IMR-90 (cell line): ENCODE measurements at regions not wholly inside any gene's neighbourhood (a gene's known extent, or its start where the extent isn't known, plus 50 kb on each side); places are given as distances from the start of the nearest gene placed in this dataset.

Source experiments
- ATAC-seq: fragments of 200-7000 bp; cut with Tn5 transposase; 2 replicates; pipeline ENCODE4 v1.9.1; 2020; ENCODE audit warnings: low read depth, mild to moderate bottlenecking, moderate library complexity
- BruUV-seq: library from RNA; stranded (reverse); fragments of 400-500 nt; replicated peaks from 2 replicates; lab custom pipeline; 2021; lab: Mats Ljungman, UMichigan
- CTCF ChIA-PET: fragments of 300-600 bp; formaldehyde crosslinking; extraction: SDS; loops from one replicate; lab custom pipeline; 2021; ENCODE audit warnings: antibody characterized with exemption; lab: Yijun Ruan, JAX
- POLR2A ChIA-PET: fragments of 300-600 bp; sonication (Branson Sonifier 250); formaldehyde crosslinking; loops from one replicate; lab custom pipeline; 2022; ENCODE audit warnings: antibody characterized with exemption; ENCODE audit not compliant: unreplicated experiment; lab: Charles Lee
- DNase-seq: peaks from one replicate; pipeline ENCODE4 v3.0.0; 2013
- H2AFZ ChIP-seq: replicated peaks from 2 replicates; pipeline ENCODE3; 2013; ENCODE audit warnings: low read length, mild to moderate bottlenecking; ENCODE audit not compliant: poor library complexity
- H2AK5ac ChIP-seq: 2 replicates; pipeline ENCODE4 v1.6.1; 2013; ENCODE audit warnings: low read depth, low read length, inconsistent platforms
- H2AK9ac ChIP-seq: replicated peaks from 2 replicates; pipeline ENCODE3; 2013; ENCODE audit warnings: mild to moderate bottlenecking, low read depth, low read length, moderate library complexity; ENCODE audit not compliant: poor library complexity
- H2BK120ac ChIP-seq: 2 replicates; pipeline ENCODE4 v1.6.1; 2013; ENCODE audit warnings: low read depth, low read length, inconsistent platforms
- H2BK15ac ChIP-seq: 3 replicates; pipeline ENCODE4 v1.6.1; 2013; ENCODE audit warnings: low read depth, low read length, inconsistent platforms
- H2BK20ac ChIP-seq: 2 replicates; pipeline ENCODE4 v1.6.1; 2013; ENCODE audit warnings: low read depth, mild to moderate bottlenecking, inconsistent platforms, low read length, moderate library complexity
- H2BK5ac ChIP-seq: 2 replicates; pipeline ENCODE4 v1.6.1; 2013; ENCODE audit warnings: mild to moderate bottlenecking, low read depth, low read length, inconsistent platforms; ENCODE audit not compliant: poor library complexity, severe bottlenecking
- H3K14ac ChIP-seq: replicated peaks from 2 replicates; pipeline ENCODE4 v1.6.1; 2013; ENCODE audit warnings: low read depth, low read length, inconsistent platforms
- H3K18ac ChIP-seq: 2 replicates; pipeline ENCODE4 v1.6.1; 2013; ENCODE audit warnings: low read depth, low read length, control low read depth
- H3K23ac ChIP-seq: 2 replicates; pipeline ENCODE4 v1.6.1; 2013; ENCODE audit warnings: low read depth, low read length, inconsistent platforms
- H3K27ac ChIP-seq: 2 replicates; pipeline ENCODE4 v1.5.1; 2013; ENCODE audit warnings: mild to moderate bottlenecking, control low read depth, low read length; ENCODE audit not compliant: insufficient read depth
- H3K27me3 ChIP-seq: 2 replicates; pipeline ENCODE4 v1.6.1; 2013; ENCODE audit warnings: low read length; ENCODE audit not compliant: control insufficient read depth, insufficient read depth
- H3K36me3 ChIP-seq: 2 replicates; pipeline ENCODE4 v1.6.1; 2013; ENCODE audit warnings: low read length, mixed read lengths; ENCODE audit not compliant: control insufficient read depth, insufficient read depth
- H3K4ac ChIP-seq: 2 replicates; pipeline ENCODE4 v1.6.1; 2013; ENCODE audit warnings: low read depth, low read length, inconsistent platforms
- H3K4me1 ChIP-seq: 2 replicates; pipeline ENCODE4 v1.6.1; 2013; ENCODE audit warnings: low read length, mixed read lengths; ENCODE audit not compliant: control insufficient read depth, insufficient read depth
- H3K4me2 ChIP-seq: 2 replicates; pipeline ENCODE4 v1.6.1; 2013; ENCODE audit warnings: low read depth, mild to moderate bottlenecking, control low read depth, low read length, moderate library complexity
- H3K4me3 ChIP-seq: 2 replicates; pipeline ENCODE4 v1.5.1; 2013; ENCODE audit warnings: low read depth, mild to moderate bottlenecking, control low read depth, low read length, moderate library complexity; ENCODE audit not compliant: insufficient read depth
- H3K56ac ChIP-seq: 2 replicates; pipeline ENCODE4 v1.6.1; 2013; ENCODE audit warnings: low read length, inconsistent platforms; ENCODE audit not compliant: insufficient read depth; ENCODE audit errors: extremely low read depth
- H3K79me1 ChIP-seq, 2 experiments: 2 replicates each; pipeline ENCODE4 v1.6.1; 2013; ENCODE audit warnings: low read length in 2 of 2, inconsistent platforms in 1 of 2, low read depth in 1 of 2
- H3K9ac ChIP-seq: 2 replicates; pipeline ENCODE4 v1.6.1; 2013; ENCODE audit warnings: low read depth, low read length, control low read depth
- H3K9me1 ChIP-seq: 2 replicates; pipeline ENCODE4 v1.6.1; 2013; ENCODE audit warnings: low read length, inconsistent platforms; ENCODE audit not compliant: insufficient read depth
- H3K9me3 ChIP-seq: 2 replicates; pipeline ENCODE4 v1.6.1; 2013; ENCODE audit warnings: low read length; ENCODE audit not compliant: control insufficient read depth, insufficient read depth
- H4K20me1 ChIP-seq: 2 replicates; pipeline ENCODE4 v1.6.1; 2013; ENCODE audit warnings: low read length, inconsistent platforms; ENCODE audit not compliant: insufficient read depth
- H4K5ac ChIP-seq: 2 replicates; pipeline ENCODE4 v1.6.1; 2013; ENCODE audit warnings: mild to moderate bottlenecking, low read depth, low read length, control low read depth
- H4K8ac ChIP-seq, 2 experiments: 2 replicates each; pipeline ENCODE4 v1.6.1; 2013; ENCODE audit warnings: low read depth in 2 of 2, low read length in 2 of 2, control low read depth in 1 of 2, inconsistent platforms in 1 of 2
- H4K91ac ChIP-seq: 2 replicates; pipeline ENCODE4 v1.6.1; 2013; ENCODE audit warnings: low read depth, low read length, inconsistent platforms; ENCODE audit not compliant: insufficient read depth
- BHLHE40 ChIP-seq: fragments of 150-350 bp; IDR thresholded peaks from 2 replicates; pipeline ENCODE4 v1.6.1; 2016; ENCODE audit warnings: mild to moderate bottlenecking, low read depth, low read length
- CEBPB ChIP-seq: IDR thresholded peaks from 2 replicates; pipeline ENCODE4 v1.6.1; 2012; ENCODE audit warnings: low read depth, low read length, improper control_type of control experiment
- CHD1 ChIP-seq: IDR thresholded peaks from 2 replicates; pipeline ENCODE4 v1.6.1; 2012; ENCODE audit warnings: low read depth, low read length, improper control_type of control experiment
- FOS ChIP-seq: fragments of 150-350 bp; IDR thresholded peaks from 2 replicates; pipeline ENCODE4 v1.6.1; 2016; ENCODE audit warnings: low read depth, low read length
- MAFK ChIP-seq: IDR thresholded peaks from 2 replicates; pipeline ENCODE4 v1.6.1; 2012; ENCODE audit warnings: low read depth, low read length, improper control_type of control experiment
- MAZ ChIP-seq: IDR thresholded peaks from 2 replicates; pipeline ENCODE4 v1.6.1; 2012; ENCODE audit warnings: low read depth, mild to moderate bottlenecking, low read length, improper control_type of control experiment, moderate library complexity, borderline replicate concordance
- NFE2L2 ChIP-seq: fragments of 150-350 bp; IDR thresholded peaks from 2 replicates; pipeline ENCODE4 v1.6.1; 2016; ENCODE audit warnings: low read depth, mild to moderate bottlenecking, low read length
- POLR2A ChIP-seq: IDR thresholded peaks from 2 replicates; pipeline ENCODE4 v1.6.1; 2012; ENCODE audit warnings: mild to moderate bottlenecking, low read depth, low read length
- SMC3 ChIP-seq: fragments of 150-350 bp; IDR thresholded peaks from 2 replicates; pipeline ENCODE4 v1.6.1; 2016; ENCODE audit warnings: low read depth, mild to moderate bottlenecking, antibody characterized with exemption, low read length, moderate library complexity
- WGBS, 2 experiments: methylation state at CpG; one replicate each; pipeline versions ENCODE4 v1.1.5 to v1.1.7; 2013; ENCODE audit warnings: missing lambda C conversion rate in 2 of 2; ENCODE audit not compliant: insufficient read length in 1 of 2; ENCODE audit errors: extremely low coverage in 2 of 2; 5-methylcytosine and 5-hydroxymethylcytosine counted together
- dilution Hi-C: fragments of 300-500 bp; cut with HindIII; formaldehyde crosslinking; loops from one replicate; pipeline ENCODE4 v1.14.3; 2018; ENCODE audit warnings: low sequenced_read_pairs; ENCODE audit not compliant: unreplicated experiment
- in situ Hi-C: fragments of 300-500 bp; cut with MboI; formaldehyde crosslinking; loops from 3 replicates; pipeline ENCODE4 v1.14.3; 2019; ENCODE audit warnings: low sequenced_read_pairs, inconsistent platforms, mixed read lengths
- intact Hi-C: fragments of 100-400 bp; cut with micrococcal nuclease; formaldehyde crosslinking; loops from 2 replicates; pipeline ENCODE4 v1.10.0; 2022
- TF ChIP-seq, protein P1 (sequence below): fragments of 150-350 bp; IDR thresholded peaks from 2 replicates; pipeline ENCODE4 v1.6.1; 2016; ENCODE audit warnings: low read depth, mild to moderate bottlenecking, low read length, moderate library complexity, borderline replicate concordance

DNA sequence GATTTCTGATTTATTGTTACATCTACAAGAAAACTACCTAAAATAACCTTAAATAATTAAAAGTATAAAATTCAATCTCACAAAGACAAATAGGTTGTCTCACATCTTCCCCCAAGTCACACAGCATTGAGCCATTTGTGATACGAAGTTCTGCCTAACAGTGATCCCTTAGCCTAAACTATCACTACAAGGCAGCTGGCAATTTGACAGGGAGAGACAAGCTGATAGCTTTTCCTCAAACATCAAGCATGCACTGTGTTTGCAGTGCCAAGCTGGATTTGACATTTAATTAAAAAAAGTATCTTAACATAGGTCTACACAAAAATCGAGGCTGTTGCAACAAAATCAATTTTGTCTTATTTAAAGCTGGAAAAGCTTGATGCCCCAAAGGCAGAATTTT is 464.7 kb upstream of the TRAM1L1 start:
- Histone ChIP-seq H3K36me3 (no peaks in the 10 kb centered on the region), H3K4me1 (no peaks in the 10 kb centered on the region), H2AFZ (no peak overlapping the region), H3K4me2 (no peak overlapping the region), H3K4ac (no peak overlapping the region), H4K8ac (no peak overlapping the region), H3K4me3 (no peak overlapping the region), H2BK15ac (no peak overlapping the region), H2BK5ac (no peak overlapping the region), H3K23ac (no peak overlapping the region), H4K5ac (no peak overlapping the region), H3K27ac (no peak overlapping the region), H4K91ac (no peak overlapping the region), H2BK20ac (no peak overlapping the region), H3K18ac (no peak overlapping the region), H3K9ac (no peak overlapping the region), H3K9me1 (no peaks in the 10 kb centered on the region), H3K56ac (no peak overlapping the region), H3K79me1 (no peaks in the 10 kb centered on the region), H2AK9ac (no peak overlapping the region), H2BK120ac (no peak overlapping the region), H3K14ac (no peak overlapping the region), H4K20me1 (no peaks in the 10 kb centered on the region), H3K9me3 (no peaks in the 10 kb centered on the region), H3K27me3 (no peaks in the 10 kb centered on the region), H2AK5ac (no peak overlapping the region)
- ChIA-PET POLR2A (no interaction called here), CTCF (no interaction called here)
- dilution Hi-C loops (no loop called here), in situ Hi-C loops (loop anchor here (25.0 kb wide), 1 partner anchor 687 kb away; no protein-coding TSS in a partner anchor), intact Hi-C loops (no loop called here)
- TF ChIP-seq NFE2L2, result no peak
- no peak for TF ChIP-seq FOS
- TF ChIP-seq, protein P1, sequence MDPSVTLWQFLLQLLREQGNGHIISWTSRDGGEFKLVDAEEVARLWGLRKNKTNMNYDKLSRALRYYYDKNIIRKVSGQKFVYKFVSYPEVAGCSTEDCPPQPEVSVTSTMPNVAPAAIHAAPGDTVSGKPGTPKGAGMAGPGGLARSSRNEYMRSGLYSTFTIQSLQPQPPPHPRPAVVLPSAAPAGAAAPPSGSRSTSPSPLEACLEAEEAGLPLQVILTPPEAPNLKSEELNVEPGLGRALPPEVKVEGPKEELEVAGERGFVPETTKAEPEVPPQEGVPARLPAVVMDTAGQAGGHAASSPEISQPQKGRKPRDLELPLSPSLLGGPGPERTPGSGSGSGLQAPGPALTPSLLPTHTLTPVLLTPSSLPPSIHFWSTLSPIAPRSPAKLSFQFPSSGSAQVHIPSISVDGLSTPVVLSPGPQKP, result no peak
- TF ChIP-seq POLR2A, result no peak
- TF ChIP-seq MAFK, result no peak
- no peak for TF ChIP-seq BHLHE40
- no peak for TF ChIP-seq SMC3
- no peak for TF ChIP-seq CHD1
- TF ChIP-seq MAZ, result no peak
- no peak for TF ChIP-seq CEBPB
- WGBS, 2 experiments, result 60% methylated on average over 1 of the region's 2 CpGs; no CpG with 5 or more reads in 1 of the 2 experiments
- ATAC-seq (no peak), DNase-seq (no peak)
- no TSS peak for BruUV-seq
